ENCODE measurements at regions not wholly inside any gene's neighbourhood (a gene's known extent, or its start where the extent isn't known, plus 50 kb on each side); places are given as distances from the start of the nearest gene placed in this dataset.

DNA sequence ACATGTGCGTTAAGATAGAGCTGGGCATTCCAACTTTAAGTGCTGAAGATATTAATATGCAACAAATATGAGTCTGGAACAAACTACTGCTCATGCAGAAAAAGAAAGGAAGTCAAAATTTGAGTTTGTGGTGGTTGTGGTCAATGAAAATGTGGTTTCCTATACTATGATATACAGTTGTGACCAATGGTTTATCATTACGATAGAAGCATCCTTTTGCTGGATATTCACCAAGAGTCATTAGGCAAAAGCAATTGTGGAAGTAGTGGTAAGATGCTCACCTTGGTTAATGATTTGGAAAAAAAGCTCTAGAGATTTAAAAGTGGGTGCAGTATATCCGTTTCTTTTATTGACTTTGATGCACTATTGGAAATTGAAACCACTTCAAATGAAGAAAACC lies 1007.0 kb downstream of the NR2F1-AS1 start:
- no peak overlapping the region for H3K4me3 ChIP-seq (ENCODE audit: low read depth, low read length)
- TF ChIP-seq CTCF (IDR thresholded peaks at IDR 0.05; ENCODE audit: low read depth, low read length) = no peak

DNA sequence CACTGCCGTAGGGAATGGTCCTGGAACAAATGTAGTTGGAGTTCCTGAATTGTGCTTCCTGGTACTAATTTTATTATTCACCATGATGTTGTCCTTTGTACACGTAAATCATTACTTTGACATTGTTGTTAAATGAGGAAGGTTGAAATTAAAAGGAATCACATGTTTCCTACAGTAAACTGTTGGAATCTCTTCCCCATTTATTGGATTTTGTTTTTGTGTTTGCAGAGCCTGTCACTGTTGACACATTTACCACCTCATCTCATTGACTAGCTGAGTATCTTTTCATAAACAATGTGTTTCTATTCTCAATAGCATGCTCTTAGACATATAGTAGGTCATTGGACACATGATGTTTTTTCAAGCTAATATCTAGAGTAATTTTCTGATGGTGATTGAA lies 1012.5 kb downstream of the NR2F1-AS1 start:
- H3K4me3 ChIP-seq (ENCODE audit: low read depth, low read length) = no peak overlapping the region
- no peak for TF ChIP-seq CTCF (IDR thresholded peaks at IDR 0.05; ENCODE audit: low read depth, low read length)

GRCh38 chr5:92567831-92568450 lies 1013.1 kb downstream of the NR2F1-AS1 start:
- H3K4me3 ChIP-seq (ENCODE audit: low read depth, low read length) = no peak overlapping the region
- no peak for TF ChIP-seq CTCF (IDR thresholded peaks at IDR 0.05; ENCODE audit: low read depth, low read length)

DNA sequence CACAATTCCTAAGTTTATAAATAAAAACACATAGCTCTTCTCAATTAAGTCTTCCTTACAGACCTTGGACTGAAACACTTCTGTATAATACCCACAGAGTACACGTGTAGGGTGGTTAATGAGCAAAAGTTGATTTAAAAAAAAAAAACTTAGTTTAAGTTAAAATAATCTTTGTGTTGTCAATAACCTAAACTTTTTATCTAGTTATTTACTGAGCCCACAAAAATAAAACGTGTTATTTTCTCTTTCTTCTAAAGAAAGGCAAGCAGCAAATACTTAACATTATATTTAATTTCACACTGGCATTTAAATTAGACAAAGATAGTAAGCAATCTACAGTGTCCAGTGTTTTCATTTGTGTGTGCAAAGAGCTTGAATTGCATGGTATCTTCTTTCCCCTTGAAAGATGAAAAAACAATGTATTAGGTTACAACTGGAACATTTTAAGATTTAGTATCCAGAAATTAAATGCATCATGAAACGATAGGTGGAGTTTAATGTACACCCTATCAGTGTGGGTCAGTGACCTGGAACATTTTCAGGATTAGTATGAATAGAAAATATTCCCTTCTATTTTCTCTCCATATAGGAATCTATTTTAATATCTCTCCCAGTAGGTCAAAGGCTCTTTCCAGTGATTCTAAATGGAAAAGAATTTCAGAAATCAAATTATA lies 1014.8 kb downstream of the NR2F1-AS1 start:
- H3K4me3 ChIP-seq (ENCODE audit: low read depth, low read length) = no peak overlapping the region
- TF ChIP-seq CTCF (IDR thresholded peaks at IDR 0.05; ENCODE audit: low read depth, low read length) = no peak

DNA sequence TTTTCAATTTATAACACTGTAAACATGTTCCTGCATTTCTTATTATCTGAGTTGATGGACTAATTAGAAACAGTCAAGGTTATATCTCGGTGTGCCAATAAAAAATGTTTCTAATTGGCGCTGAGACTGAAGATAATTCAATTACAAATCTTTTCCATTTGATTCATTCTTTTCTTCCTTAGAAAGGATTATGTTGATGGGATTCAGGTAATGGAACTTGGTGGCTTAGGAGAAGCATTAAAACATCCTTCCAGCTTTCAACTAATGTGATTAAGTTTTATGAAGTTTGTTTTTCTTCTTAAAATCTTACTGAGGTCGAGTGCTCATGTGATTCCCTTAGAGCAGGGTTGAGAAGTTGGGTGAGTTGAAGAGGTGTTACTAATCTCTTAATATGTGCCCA lies 1015.3 kb downstream of the NR2F1-AS1 start:
- no peak overlapping the region for H3K4me3 ChIP-seq (ENCODE audit: low read depth, low read length)
- TF ChIP-seq CTCF (IDR thresholded peaks at IDR 0.05; ENCODE audit: low read depth, low read length) = no peak

GRCh38 chr5:92562065-92562464 lies 1019.0 kb downstream of the NR2F1-AS1 start:
- no peak for TF ChIP-seq CTCF (IDR thresholded peaks at IDR 0.05; ENCODE audit: low read depth, low read length)
- no peak overlapping the region for H3K4me3 ChIP-seq (ENCODE audit: low read depth, low read length)

DNA sequence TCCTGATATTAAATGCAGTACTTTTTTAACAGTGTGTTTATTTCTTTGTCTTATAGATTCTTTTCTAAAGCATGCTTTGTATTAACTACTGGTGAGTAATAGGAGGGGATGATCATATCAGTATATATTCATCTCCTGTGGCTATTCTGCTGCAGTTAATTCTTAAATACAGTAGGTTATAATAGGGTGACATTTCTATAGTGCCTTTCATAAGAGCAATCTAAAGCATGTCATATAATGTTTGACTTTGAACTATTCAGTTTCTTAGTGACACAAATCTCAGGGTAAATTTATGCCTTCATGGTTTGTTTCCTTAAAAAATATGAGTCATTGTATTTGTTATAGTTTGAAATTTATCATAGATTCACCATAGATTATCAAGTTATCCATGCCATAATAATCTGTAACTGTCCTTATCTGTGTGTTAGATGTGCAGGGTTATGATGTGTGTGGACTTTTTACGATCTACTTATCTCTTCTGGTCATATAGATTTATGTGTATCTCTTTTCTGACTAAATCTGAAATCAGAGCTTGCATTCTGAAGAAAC lies 1019.5 kb downstream of the NR2F1-AS1 start:
- TF ChIP-seq CTCF (IDR thresholded peaks at IDR 0.05; ENCODE audit: low read depth, low read length) = no peak
- H3K4me3 ChIP-seq (ENCODE audit: low read depth, low read length) = no peak overlapping the region

All from WI38 (cell line).